K562 (cell line): ENCODE measurements at regions not wholly inside any gene's neighbourhood (a gene's known extent, or its start where the extent isn't known, plus 50 kb on each side); places are given as distances from the start of the nearest gene placed in this dataset.

Experiments
- ATAC-seq: fragments of 200-7000 bp; cut with Tn5 transposase; 3 replicates; pipeline ENCODE4 v1.9.1; 2020; ENCODE audit warnings: moderate library complexity
- BruUV-seq: library from RNA; stranded (reverse); fragments of 400-500 nt; replicated peaks from 2 replicates; lab custom pipeline; 2021; lab: Mats Ljungman, UMichigan
- CTCF ChIA-PET: fragments of 300-600 bp; formaldehyde crosslinking; extraction: SDS; loops from one replicate; lab custom pipeline; 2021; ENCODE audit warnings: low intra/inter-chr PET ratio; lab: Yijun Ruan, JAX
- POLR2A ChIA-PET: fragments of 300-600, 350-650 bp; sonication (Branson Sonifier 250); formaldehyde crosslinking; extraction: SDS; loops from one replicate; lab custom pipeline; 2021; ENCODE audit warnings: antibody characterized with exemption, inconsistent platforms; lab: Yijun Ruan, JAX
- DNase-seq, 4 experiments: peaks; one replicate each; pipeline versions ENCODE4 v3.0.0 to v3.0.0-alpha.2; 2011 to 2018; ENCODE audit warnings: low spot score in 3 of 4, mixed read lengths in 3 of 4; ENCODE audit errors: extremely low read depth in 1 of 4
- FAIRE-seq: peaks from 2 replicates; lab custom pipeline; 2011; peaks lifted over from hg19 to GRCh38; lab: Jason Lieb, UNC
- H2AFZ ChIP-seq: 2 replicates; pipeline ENCODE4 v1.6.0; 2011; ENCODE audit warnings: low read depth, low read length, control low read depth, inconsistent platforms
- H3K27ac ChIP-seq: fragments of 200-600 bp; 3 replicates; pipeline ENCODE4 v1.8.0; 2011; ENCODE audit warnings: low read depth, mild to moderate bottlenecking, control low read depth, inconsistent platforms, low read length, moderate library complexity, mixed read lengths; ENCODE audit errors: extremely low read depth
- H3K27me3 ChIP-seq, 2 experiments: fragments of 300-600 bp in 1 of 2; 2 replicates in 1 of 2; 3 replicates in 1 of 2; pipeline versions ENCODE4 v1.6.0 to v1.8.0; 2011; ENCODE audit warnings: inconsistent platforms in 2 of 2, low read length in 2 of 2, mild to moderate bottlenecking in 1 of 2, mixed read lengths in 1 of 2, moderate library complexity in 1 of 2; ENCODE audit not compliant: control insufficient read depth in 2 of 2, insufficient read depth in 2 of 2
- H3K36me3 ChIP-seq: fragments of 300-600 bp; 3 replicates; pipeline ENCODE4 v1.8.0; 2011; ENCODE audit warnings: mild to moderate bottlenecking, low read length, inconsistent platforms; ENCODE audit not compliant: control insufficient read depth, insufficient read depth
- H3K4me1 ChIP-seq, 2 experiments: fragments of 200-600 bp in 1 of 2; replicated peaks in 1 of 2; 2 replicates in 1 of 2; 3 replicates in 1 of 2; pipeline versions ENCODE4 v1.5.1 to v1.8.0; 2011; ENCODE audit warnings: inconsistent platforms in 2 of 2, low read length in 2 of 2, mild to moderate bottlenecking in 1 of 2, mixed read lengths in 1 of 2, moderate library complexity in 1 of 2; ENCODE audit not compliant: control insufficient read depth in 2 of 2, insufficient read depth in 2 of 2
- H3K4me2 ChIP-seq: 2 replicates; pipeline ENCODE4 v1.6.1; 2011; ENCODE audit warnings: low read length, control low read depth, inconsistent platforms, mixed read lengths; ENCODE audit not compliant: insufficient read depth
- H3K4me3 ChIP-seq: fragments of 200-600 bp; sonication (generic), shearing (Covaris generic); 2 replicates; pipeline ENCODE4 v1.5.1; 2016; ENCODE audit warnings: control low read depth, inconsistent platforms
- H3K79me2 ChIP-seq: fragments of 200-600 bp; 3 replicates; pipeline ENCODE4 v1.8.0; 2011; ENCODE audit warnings: low read length, inconsistent platforms; ENCODE audit not compliant: control insufficient read depth, insufficient read depth
- H3K9ac ChIP-seq, 2 experiments: 2 replicates each; pipeline versions ENCODE4 v1.6.0 to v1.6.1; 2011; ENCODE audit warnings: low read depth in 2 of 2, low read length in 2 of 2, control low read depth in 1 of 2, inconsistent platforms in 1 of 2, mild to moderate bottlenecking in 1 of 2, mixed read lengths in 1 of 2; ENCODE audit not compliant: insufficient read depth in 1 of 2
- H3K9me1 ChIP-seq: one replicate; pipeline ENCODE4 v1.6.0; 2011; ENCODE audit warnings: inconsistent platforms, mild to moderate bottlenecking, low read length, moderate library complexity; ENCODE audit not compliant: control insufficient read depth, insufficient read depth
- H3K9me3 ChIP-seq: replicated peaks from 2 replicates; pipeline ENCODE4 v1.5.1; 2011; ENCODE audit warnings: low read depth, low read length, inconsistent platforms; ENCODE audit not compliant: control insufficient read depth, insufficient read depth
- H4K20me1 ChIP-seq: replicated peaks from 2 replicates; pipeline ENCODE4 v1.6.1; 2011; ENCODE audit warnings: low read length, inconsistent platforms, mixed read lengths; ENCODE audit not compliant: control insufficient read depth, insufficient read depth
- JUND ChIP-seq, 2 experiments: IDR thresholded peaks; 2 replicates in 1 of 2; 3 replicates in 1 of 2; pipeline ENCODE4 v1.6.1; 2011; ENCODE audit warnings: borderline replicate concordance in 2 of 2, low read depth in 2 of 2, low read length in 2 of 2, improper control_type of control experiment in 1 of 2, missing biosample characterization in 1 of 2, missing genetic modification characterization in 1 of 2, missing genetic modification reagents in 1 of 2
- MAFK ChIP-seq: IDR thresholded peaks from 2 replicates; pipeline ENCODE4 v1.6.1; 2011; ENCODE audit warnings: low read length, improper control_type of control experiment
- MBD2 ChIP-seq: sonication (generic); IDR thresholded peaks from 2 replicates; pipeline ENCODE4 v1.6.1; 2016; ENCODE audit warnings: low read depth, borderline replicate concordance
- NR1H2 ChIP-seq: sonication (generic); formaldehyde crosslinking; IDR thresholded peaks from 2 replicates; pipeline ENCODE4 v1.4.0; 2020; ENCODE audit warnings: mild to moderate bottlenecking, missing genetic modification reagents
- RCOR1 ChIP-seq, 2 experiments: IDR thresholded peaks; 2 replicates each; pipeline ENCODE4 v1.6.1; 2012; ENCODE audit warnings: low read depth in 2 of 2, low read length in 2 of 2, borderline replicate concordance in 1 of 2, improper control_type of control experiment in 1 of 2
- SIX5 ChIP-seq, 2 experiments: IDR thresholded peaks; 2 replicates each; pipeline ENCODE4 v1.6.1; 2011; ENCODE audit warnings: low read length in 2 of 2, borderline replicate concordance in 1 of 2, low read depth in 1 of 2, mild to moderate bottlenecking in 1 of 2, moderate library complexity in 1 of 2; ENCODE audit not compliant: insufficient read depth in 1 of 2
- SREBF2 ChIP-seq: sonication (generic); formaldehyde crosslinking; IDR thresholded peaks from 2 replicates; pipeline ENCODE4 v1.4.0; 2020; ENCODE audit warnings: mild to moderate bottlenecking, missing genetic modification reagents
- WGBS: fragments of 100-300 bp; shearing (Covaris generic); methylation state at CpG from one replicate; pipeline ENCODE4 v1.1.6; 2016; ENCODE audit warnings: low coverage, mixed read lengths; ENCODE audit not compliant: insufficient coverage; ENCODE audit errors: missing lambda C conversion rate; 5-methylcytosine and 5-hydroxymethylcytosine counted together
- in situ Hi-C: fragments of 300-500 bp; cut with MboI; formaldehyde crosslinking; loops from 4 replicates; pipeline ENCODE4 v1.15.0; 2018; ENCODE audit warnings: inconsistent platforms, mixed read lengths
- intact Hi-C: fragments of 100-400 bp; cut with micrococcal nuclease; formaldehyde crosslinking; loops from 2 replicates; pipeline ENCODE4 v1.14.2; 2022
- TF ChIP-seq, protein P1 (sequence below): sonication (generic); formaldehyde crosslinking; IDR thresholded peaks from 2 replicates; pipeline ENCODE4 v1.8.0; 2022; ENCODE audit warnings: mild to moderate bottlenecking, missing genetic modification reagents

DNA sequence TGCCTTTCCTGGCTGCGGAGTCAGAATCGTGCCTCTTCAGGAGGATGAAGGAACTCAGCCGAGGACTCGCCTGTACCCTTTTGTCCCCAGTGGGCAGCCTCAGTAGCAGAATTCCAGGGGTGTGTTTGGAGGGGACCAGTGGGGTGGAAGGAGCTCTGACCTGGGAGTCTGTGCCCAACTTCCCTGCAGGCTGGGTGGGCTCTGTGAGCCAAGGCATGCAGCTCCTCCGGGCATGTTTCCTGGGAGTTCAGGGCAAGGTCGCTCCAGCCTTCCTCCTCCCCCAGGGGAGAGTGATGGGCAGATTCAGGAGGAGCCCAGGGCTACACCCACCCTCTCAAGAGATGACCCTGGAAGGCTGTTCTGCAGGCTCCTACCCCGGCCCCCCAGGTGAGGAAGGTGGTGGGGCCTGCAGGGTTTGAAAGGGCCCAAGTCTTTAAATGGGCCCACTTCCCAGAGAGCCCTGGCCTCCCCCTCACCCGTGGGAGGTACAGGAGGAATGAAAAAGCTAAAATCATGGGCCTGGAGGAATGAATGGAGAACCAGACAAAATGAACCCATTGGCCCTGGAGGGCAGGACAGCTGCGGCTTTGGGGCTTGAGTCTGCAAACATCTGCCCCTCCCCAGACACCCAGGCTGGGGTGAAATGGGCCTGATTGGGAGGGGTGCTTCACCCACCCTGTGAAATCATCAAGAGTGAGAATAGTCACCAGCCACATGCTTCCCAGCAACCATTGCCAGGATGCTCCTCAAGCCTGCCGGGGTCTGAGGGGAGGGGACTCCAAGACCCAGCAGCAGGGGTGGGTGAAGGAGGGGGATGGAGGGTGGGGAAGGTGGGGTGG is 77.6 kb upstream of the PMEPA1 start:
- ChIA-PET POLR2A (no interaction called here), CTCF (no interaction called here)
- Histone ChIP-seq H3K79me2 (no peaks in the 10 kb centered on the region), H3K9me3 (no peaks in the 10 kb centered on the region), H3K27ac (no peak overlapping the region), H3K4me3 (no peak overlapping the region), H3K4me1 (no peaks in the 10 kb centered on the region), H4K20me1 (no peaks in the 10 kb centered on the region), H3K9me1 (no peaks in the 10 kb centered on the region), H3K4me2 (no peak overlapping the region), H2AFZ (no peak overlapping the region), H3K36me3 (no peaks in the 10 kb centered on the region), H3K27me3 (peaks cover 2 to 14% of the 10 kb centered on the region in 2 experiments; a peak in 2 of 5 replicates), H3K9ac (no peak overlapping the region)
- no peak for ATAC-seq
- in situ Hi-C loops (no loop called here), intact Hi-C loops (no loop called here)
- DNase-seq: no peak
- FAIRE-seq: no peak
- TF ChIP-seq JUND (IDR thresholded peaks at IDR 0.05; ENCODE audit: borderline replicate concordance, low read depth, low read length) (no peak), JUND (tag; IDR thresholded peaks at IDR 0.05; ENCODE audit: borderline replicate concordance, low read depth, low read length) (no peak), MBD2 (no peak), SREBF2 (CRISPR knock-in tag) (no peak), MAFK (no peak), NR1H2 (CRISPR knock-in tag) (no peak), RCOR1 (IDR thresholded peaks at IDR 0.05; ENCODE audit: borderline replicate concordance in 1 of 2, low read depth in 2 of 2, low read length in 2 of 2) (no peak), SIX5 (IDR thresholded peaks at IDR 0.05; ENCODE audit: borderline replicate concordance in 1 of 2, insufficient read depth in 1 of 2, low read depth in 1 of 2, low read length in 2 of 2) (no peak)
- TF ChIP-seq, protein P1, sequence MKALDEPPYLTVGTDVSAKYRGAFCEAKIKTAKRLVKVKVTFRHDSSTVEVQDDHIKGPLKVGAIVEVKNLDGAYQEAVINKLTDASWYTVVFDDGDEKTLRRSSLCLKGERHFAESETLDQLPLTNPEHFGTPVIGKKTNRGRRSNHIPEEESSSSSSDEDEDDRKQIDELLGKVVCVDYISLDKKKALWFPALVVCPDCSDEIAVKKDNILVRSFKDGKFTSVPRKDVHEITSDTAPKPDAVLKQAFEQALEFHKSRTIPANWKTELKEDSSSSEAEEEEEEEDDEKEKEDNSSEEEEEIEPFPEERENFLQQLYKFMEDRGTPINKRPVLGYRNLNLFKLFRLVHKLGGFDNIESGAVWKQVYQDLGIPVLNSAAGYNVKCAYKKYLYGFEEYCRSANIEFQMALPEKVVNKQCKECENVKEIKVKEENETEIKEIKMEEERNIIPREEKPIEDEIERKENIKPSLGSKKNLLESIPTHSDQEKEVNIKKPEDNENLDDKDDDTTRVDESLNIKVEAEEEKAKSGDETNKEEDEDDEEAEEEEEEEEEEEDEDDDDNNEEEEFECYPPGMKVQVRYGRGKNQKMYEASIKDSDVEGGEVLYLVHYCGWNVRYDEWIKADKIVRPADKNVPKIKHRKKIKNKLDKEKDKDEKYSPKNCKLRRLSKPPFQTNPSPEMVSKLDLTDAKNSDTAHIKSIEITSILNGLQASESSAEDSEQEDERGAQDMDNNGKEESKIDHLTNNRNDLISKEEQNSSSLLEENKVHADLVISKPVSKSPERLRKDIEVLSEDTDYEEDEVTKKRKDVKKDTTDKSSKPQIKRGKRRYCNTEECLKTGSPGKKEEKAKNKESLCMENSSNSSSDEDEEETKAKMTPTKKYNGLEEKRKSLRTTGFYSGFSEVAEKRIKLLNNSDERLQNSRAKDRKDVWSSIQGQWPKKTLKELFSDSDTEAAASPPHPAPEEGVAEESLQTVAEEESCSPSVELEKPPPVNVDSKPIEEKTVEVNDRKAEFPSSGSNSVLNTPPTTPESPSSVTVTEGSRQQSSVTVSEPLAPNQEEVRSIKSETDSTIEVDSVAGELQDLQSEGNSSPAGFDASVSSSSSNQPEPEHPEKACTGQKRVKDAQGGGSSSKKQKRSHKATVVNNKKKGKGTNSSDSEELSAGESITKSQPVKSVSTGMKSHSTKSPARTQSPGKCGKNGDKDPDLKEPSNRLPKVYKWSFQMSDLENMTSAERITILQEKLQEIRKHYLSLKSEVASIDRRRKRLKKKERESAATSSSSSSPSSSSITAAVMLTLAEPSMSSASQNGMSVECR (CRISPR knock-in tag): no peak
- no TSS peak for BruUV-seq
- 2% methylated on average over 9 of the region's 10 CpGs for WGBS
